Breast epithelium (tissue), 3 donors: ENCODE measurements at regions not wholly inside any gene's neighbourhood (a gene's known extent, or its start where the extent isn't known, plus 50 kb on each side); places are given as distances from the start of the nearest gene placed in this dataset.

Experiments used
- POLR2A ChIP-seq: fragments of 450-650 bp; IDR thresholded peaks from one replicate; pipeline ENCODE4 v1.6.1; 2016; ENCODE audit warnings: antibody characterized with exemption, mild to moderate bottlenecking, moderate library complexity
- TF ChIP-seq, protein P1 (sequence below), 3 donors: fragments of 450-650 bp; IDR thresholded peaks; one replicate each; pipeline ENCODE4 v1.5.1; 2016 to 2017; ENCODE audit warnings: antibody characterized with exemption in 3 of 3, mild to moderate bottlenecking in 3 of 3, moderate library complexity in 3 of 3

DNA sequence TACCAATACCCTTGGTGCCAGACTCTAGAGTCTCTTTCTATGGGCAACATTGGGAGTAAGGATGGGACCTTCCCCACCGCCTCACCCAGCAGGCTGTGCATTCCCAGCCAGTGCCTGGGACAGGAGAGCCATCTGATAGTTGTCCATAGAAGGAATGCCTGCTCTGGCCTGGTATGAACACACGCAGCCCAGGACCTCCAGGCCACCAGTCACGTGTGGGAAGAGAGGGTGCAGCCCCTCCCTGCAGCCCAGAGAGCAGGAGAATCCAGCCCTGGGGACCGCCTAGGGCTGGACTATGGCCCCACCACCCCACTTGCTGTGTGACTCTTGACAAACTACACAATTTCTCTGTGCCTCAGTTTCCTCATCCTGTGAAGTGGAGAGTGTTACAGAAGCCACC, 52.5 kb upstream of the ID2 start:
- TF ChIP-seq, protein P1, sequence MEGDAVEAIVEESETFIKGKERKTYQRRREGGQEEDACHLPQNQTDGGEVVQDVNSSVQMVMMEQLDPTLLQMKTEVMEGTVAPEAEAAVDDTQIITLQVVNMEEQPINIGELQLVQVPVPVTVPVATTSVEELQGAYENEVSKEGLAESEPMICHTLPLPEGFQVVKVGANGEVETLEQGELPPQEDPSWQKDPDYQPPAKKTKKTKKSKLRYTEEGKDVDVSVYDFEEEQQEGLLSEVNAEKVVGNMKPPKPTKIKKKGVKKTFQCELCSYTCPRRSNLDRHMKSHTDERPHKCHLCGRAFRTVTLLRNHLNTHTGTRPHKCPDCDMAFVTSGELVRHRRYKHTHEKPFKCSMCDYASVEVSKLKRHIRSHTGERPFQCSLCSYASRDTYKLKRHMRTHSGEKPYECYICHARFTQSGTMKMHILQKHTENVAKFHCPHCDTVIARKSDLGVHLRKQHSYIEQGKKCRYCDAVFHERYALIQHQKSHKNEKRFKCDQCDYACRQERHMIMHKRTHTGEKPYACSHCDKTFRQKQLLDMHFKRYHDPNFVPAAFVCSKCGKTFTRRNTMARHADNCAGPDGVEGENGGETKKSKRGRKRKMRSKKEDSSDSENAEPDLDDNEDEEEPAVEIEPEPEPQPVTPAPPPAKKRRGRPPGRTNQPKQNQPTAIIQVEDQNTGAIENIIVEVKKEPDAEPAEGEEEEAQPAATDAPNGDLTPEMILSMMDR (IDR thresholded peaks at IDR 0.05) = no peak
- no peak for TF ChIP-seq POLR2A
